ENCODE measurements at regions not wholly inside any gene's neighbourhood (a gene's known extent, or its start where the extent isn't known, plus 50 kb on each side); places are given as distances from the start of the nearest gene placed in this dataset.
"Not testable (repeated sequence)": the region's sequence is repeated elsewhere in the genome, so short reads cannot be mapped to it uniquely, and the experiment has no call there.

DNA sequence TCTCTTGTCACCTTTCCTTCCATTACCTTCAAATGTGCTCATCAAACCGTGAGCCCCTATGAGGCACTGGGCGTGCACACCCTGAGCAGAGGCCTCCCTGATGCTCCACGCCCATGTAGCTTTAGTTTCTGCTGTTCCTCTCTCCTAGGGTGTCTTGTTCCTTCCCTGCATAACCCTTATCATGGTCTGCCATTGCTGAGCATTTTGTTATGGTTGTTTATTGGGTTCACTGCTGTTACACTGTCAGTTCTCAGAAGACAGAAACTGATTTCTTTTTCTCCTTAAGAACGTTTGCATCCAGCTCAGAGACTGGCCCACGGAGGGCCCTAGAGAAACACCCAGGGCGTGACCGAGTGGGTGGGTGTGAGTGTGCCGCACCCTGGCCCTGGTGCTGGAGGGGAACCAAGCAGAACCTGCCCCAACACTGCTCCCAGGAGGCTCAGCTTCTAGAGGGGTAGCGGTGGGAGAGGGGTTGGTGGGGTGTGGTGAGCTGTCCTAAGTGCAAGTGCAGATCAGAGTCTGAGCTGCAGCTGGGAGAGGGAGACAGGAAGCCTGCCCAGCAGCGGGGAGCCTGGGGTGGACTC, 61.4 kb upstream of the URI1 start:
- H3K4me3 ChIP-seq (ENCODE audit: low read depth, low read length): no peak overlapping the region
- ChIA-PET POLR2A (no interaction called here), CTCF (interaction anchor here (1.7 to 3.1 kb wide), 2 partner anchors 108 to 120 kb away, joined by 6 to 14 read pairs; no protein-coding TSS in a partner anchor)
- TF ChIP-seq, protein P1, sequence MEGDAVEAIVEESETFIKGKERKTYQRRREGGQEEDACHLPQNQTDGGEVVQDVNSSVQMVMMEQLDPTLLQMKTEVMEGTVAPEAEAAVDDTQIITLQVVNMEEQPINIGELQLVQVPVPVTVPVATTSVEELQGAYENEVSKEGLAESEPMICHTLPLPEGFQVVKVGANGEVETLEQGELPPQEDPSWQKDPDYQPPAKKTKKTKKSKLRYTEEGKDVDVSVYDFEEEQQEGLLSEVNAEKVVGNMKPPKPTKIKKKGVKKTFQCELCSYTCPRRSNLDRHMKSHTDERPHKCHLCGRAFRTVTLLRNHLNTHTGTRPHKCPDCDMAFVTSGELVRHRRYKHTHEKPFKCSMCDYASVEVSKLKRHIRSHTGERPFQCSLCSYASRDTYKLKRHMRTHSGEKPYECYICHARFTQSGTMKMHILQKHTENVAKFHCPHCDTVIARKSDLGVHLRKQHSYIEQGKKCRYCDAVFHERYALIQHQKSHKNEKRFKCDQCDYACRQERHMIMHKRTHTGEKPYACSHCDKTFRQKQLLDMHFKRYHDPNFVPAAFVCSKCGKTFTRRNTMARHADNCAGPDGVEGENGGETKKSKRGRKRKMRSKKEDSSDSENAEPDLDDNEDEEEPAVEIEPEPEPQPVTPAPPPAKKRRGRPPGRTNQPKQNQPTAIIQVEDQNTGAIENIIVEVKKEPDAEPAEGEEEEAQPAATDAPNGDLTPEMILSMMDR (IDR thresholded peaks at IDR 0.05; ENCODE audit: insufficient read depth, low read length, missing control alignments): no peak
- no peak for DNase-seq (ENCODE audit: low read depth, low spot score)

GRCh38 chr19:29881386-29881785, 60.7 kb upstream of the URI1 start:
- POLR2A ChIA-PET: no interaction called here
- TF ChIP-seq, protein P1 (IDR thresholded peaks at IDR 0.05; ENCODE audit: insufficient read depth, low read length, missing control alignments): no peak
- DNase-seq (ENCODE audit: low read depth, low spot score): no peak
- H3K4me3 ChIP-seq (ENCODE audit: low read depth, low read length): no peak overlapping the region
- CTCF ChIA-PET: interaction anchor here (3.1 kb wide), 1 partner anchor 120 kb away, joined by 14 read pairs; no protein-coding TSS in a partner anchor

DNA sequence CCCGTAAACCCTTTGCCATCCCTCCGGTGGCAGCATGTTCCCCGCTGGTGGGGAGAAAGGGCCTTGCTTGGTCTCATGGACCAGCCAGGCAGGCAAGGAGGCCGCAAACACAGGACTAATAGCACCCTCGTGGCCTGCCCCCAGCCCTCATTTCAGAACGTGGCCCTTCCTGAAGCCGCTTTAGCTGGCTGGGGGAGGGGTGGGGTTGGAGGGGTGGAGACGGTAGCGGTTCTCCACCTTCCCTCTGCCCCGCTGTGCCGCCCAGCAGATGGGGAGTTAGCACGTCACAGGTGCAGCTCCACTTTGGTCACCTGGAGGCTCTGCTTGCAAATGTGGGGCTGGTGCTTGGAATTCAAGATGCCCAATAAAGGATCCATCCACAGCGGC, 59.3 kb upstream of the URI1 start:
- DNase-seq (ENCODE audit: low read depth, low spot score): no peak
- ChIA-PET CTCF (interaction anchor here (0.8 to 1.7 kb wide), 4 partner anchors 10 to 122 kb away, joined by 4 read pairs; no protein-coding TSS in a partner anchor), POLR2A (no interaction called here)
- H3K4me3 ChIP-seq (ENCODE audit: low read depth, low read length): no peak overlapping the region
- TF ChIP-seq, protein P1 (IDR thresholded peaks at IDR 0.05; ENCODE audit: insufficient read depth, low read length, missing control alignments): no peak

GRCh38 chr19:29884044-29884443, 58.0 kb upstream of the URI1 start:
- ChIA-PET POLR2A (no interaction called here), CTCF (interaction anchor here (1.2 to 1.5 kb wide), 2 partner anchors 9 to 13 kb away, joined by 3 to 4 read pairs; no protein-coding TSS in a partner anchor)
- DNase-seq (ENCODE audit: low read depth, low spot score): no peak
- TF ChIP-seq, protein P1 (IDR thresholded peaks at IDR 0.05; ENCODE audit: insufficient read depth, low read length, missing control alignments): no peak
- no peak overlapping the region for H3K4me3 ChIP-seq (ENCODE audit: low read depth, low read length)

DNA sequence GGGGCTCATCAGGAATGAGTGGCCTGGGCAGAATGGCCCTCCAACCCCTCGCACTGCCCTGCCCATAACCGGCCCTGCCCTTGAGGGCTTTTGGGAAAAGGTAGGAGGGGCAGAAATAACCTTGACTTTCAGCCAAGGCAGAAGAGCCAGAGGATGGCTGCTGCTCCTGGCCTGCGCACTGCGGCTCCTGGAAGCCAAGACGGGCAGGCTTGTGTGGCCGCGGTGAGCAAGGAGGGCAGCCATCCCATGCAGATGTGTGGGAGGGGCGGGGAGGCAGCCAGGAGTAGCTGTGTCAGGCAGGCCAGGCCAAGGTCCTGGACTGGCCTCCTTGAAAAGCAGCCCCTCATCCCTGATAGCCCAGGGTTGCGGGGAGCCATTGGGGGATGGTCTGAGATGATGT, 57.6 kb upstream of the URI1 start:
- ChIA-PET CTCF (interaction anchor here (1.5 kb wide), 1 partner anchor 9 kb away, joined by 3 read pairs; no protein-coding TSS in a partner anchor), POLR2A (no interaction called here)
- no peak for DNase-seq (ENCODE audit: low read depth, low spot score)
- H3K4me3 ChIP-seq (ENCODE audit: low read depth, low read length): no peak overlapping the region
- TF ChIP-seq, protein P1 (IDR thresholded peaks at IDR 0.05; ENCODE audit: insufficient read depth, low read length, missing control alignments): no peak

DNA sequence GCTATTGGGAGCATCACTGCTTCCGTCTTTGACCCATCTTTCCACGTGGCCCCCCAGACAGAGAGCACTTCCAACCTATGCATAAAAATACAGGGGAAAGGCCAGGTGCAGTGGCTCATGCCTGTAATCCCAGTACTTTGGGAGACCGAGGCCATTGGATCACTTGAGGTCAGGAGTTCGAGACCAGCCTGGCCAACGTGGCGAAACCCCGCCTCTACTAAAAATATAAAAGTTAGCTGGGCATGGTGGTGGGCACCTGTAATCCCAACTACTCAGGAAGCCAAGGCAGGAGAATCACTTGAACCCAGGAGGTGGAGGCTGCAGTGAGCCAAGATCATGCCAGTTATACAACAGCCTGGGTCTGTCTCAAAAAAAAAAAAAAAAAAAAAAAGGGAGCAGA, 55.9 kb upstream of the URI1 start:
- POLR2A ChIA-PET; DNase-seq (ENCODE audit: low read depth, low spot score); H3K4me3 ChIP-seq (ENCODE audit: low read depth, low read length): not testable (repeated sequence)
- CTCF ChIA-PET: interaction anchor here (0.9 to 1.3 kb wide), 2 partner anchors 28 to 126 kb away, joined by 3 read pairs; no protein-coding TSS in a partner anchor

- no peak overlapping the region for H3K4me3 ChIP-seq (ENCODE audit: low read depth, low read length)
- CTCF ChIA-PET: interaction anchor here (0.9 kb wide), 1 partner anchor 28 kb away, joined by 3 read pairs; no protein-coding TSS in a partner anchor
- TF ChIP-seq, protein P1 (IDR thresholded peaks at IDR 0.05; ENCODE audit: insufficient read depth, low read length, missing control alignments): no peak
- no peak for DNase-seq (ENCODE audit: low read depth, low spot score)
- POLR2A ChIA-PET: no interaction called here
These were observed 55.5 kb upstream of the URI1 start for GRCh38 chr19:29886586-29886985.

Data from AG04449 (cell line).